RWPE1 (cell line): ENCODE measurements at regions not wholly inside any gene's neighbourhood (a gene's known extent, or its start where the extent isn't known, plus 50 kb on each side); places are given as distances from the start of the nearest gene placed in this dataset.

Experiments used
- CTCF ChIA-PET: fragments of 350-600 bp; sonication (Branson Sonifier 250); formaldehyde crosslinking; extraction: SDS; loops from one replicate; lab custom pipeline; 2021; lab: Yijun Ruan, JAX
- POLR2A ChIA-PET: fragments of 400-600 bp; formaldehyde crosslinking; extraction: SDS; loops from one replicate; lab custom pipeline; 2020; ENCODE audit warnings: antibody characterized with exemption; ENCODE audit not compliant: low non-redundant PET; lab: Yijun Ruan, JAX
- DNase-seq: peaks from one replicate; pipeline ENCODE4 v3.0.0; 2012; ENCODE audit warnings: low spot score
- H3K27ac ChIP-seq: fragments of 450-650 bp; 2 replicates; pipeline ENCODE4 v1.5.1; 2017
- CTCF ChIP-seq: fragments of 450-650 bp; conservative IDR thresholded peaks from 2 replicates; pipeline ENCODE4 v1.5.1; 2017; ENCODE audit warnings: low read depth, mild to moderate bottlenecking

- ChIA-PET POLR2A (no interaction called here), CTCF (interaction anchor here (0.6 kb wide), 1 partner anchor 969 kb away, joined by 3 read pairs; no protein-coding TSS in a partner anchor)
- no peak for TF ChIP-seq CTCF
- H3K27ac ChIP-seq, result no peak overlapping the region
- no peak for DNase-seq
Observed at GRCh38 chr15:38035701-38036100, 101.3 kb downstream of the TMCO5A start.

GRCh38 chr15:38036790-38037338, 102.4 kb downstream of the TMCO5A start:
- ChIA-PET CTCF (no interaction called here), POLR2A (no interaction called here)

GRCh38 chr15:38038659-38039442, 104.4 kb downstream of the TMCO5A start:
- H3K27ac ChIP-seq, result peak overlapping the region; percentile 68
- ChIA-PET CTCF (interaction anchor here (0.5 kb wide), 1 partner anchor 353 kb away, joined by 5 read pairs; no protein-coding TSS in a partner anchor), POLR2A (interaction anchor here (0.6 kb wide), 1 partner anchor 167 kb away, joined by 3 read pairs; no protein-coding TSS in a partner anchor)
- TF ChIP-seq CTCF, result no peak
- peak; percentile 72 for DNase-seq

More at GRCh38 chr15:38036790-38037338, 102.4 kb downstream of the TMCO5A start:
- no peak for TF ChIP-seq CTCF
- H3K27ac ChIP-seq, result no peak overlapping the region
- no peak for DNase-seq

GRCh38 chr15:38040615-38041014, 106.2 kb downstream of the TMCO5A start:
- ChIA-PET CTCF (no interaction called here), POLR2A (no interaction called here)
- H3K27ac ChIP-seq, result no peak overlapping the region
- TF ChIP-seq CTCF, result no peak
- no peak for DNase-seq

GRCh38 chr15:38041576-38041975, 107.1 kb downstream of the TMCO5A start:
- H3K27ac ChIP-seq, result no peak overlapping the region
- TF ChIP-seq CTCF, result no peak
- peak; percentile 64 for DNase-seq
- ChIA-PET POLR2A (no interaction called here), CTCF (interaction anchor here (0.7 kb wide), 1 partner anchor 27 kb away, joined by 3 read pairs; no protein-coding TSS in a partner anchor)

- no peak for TF ChIP-seq CTCF
- ChIA-PET POLR2A (no interaction called here), CTCF (interaction anchor here (0.7 kb wide), 1 partner anchor 27 kb away, joined by 3 read pairs; no protein-coding TSS in a partner anchor)
- DNase-seq, result no peak
- no peak overlapping the region for H3K27ac ChIP-seq
Observed at GRCh38 chr15:38042211-38042610, 107.8 kb downstream of the TMCO5A start.
